ENCODE measurements at regions not wholly inside any gene's neighbourhood (a gene's known extent, or its start where the extent isn't known, plus 50 kb on each side); places are given as distances from the start of the nearest gene placed in this dataset.
A peak's percentile ranks its signal among the peaks of the same experiment; 100 is the strongest.
"Not testable (repeated sequence)": the region's sequence is repeated elsewhere in the genome, so short reads cannot be mapped to it uniquely, and the experiment has no call there.

DNA sequence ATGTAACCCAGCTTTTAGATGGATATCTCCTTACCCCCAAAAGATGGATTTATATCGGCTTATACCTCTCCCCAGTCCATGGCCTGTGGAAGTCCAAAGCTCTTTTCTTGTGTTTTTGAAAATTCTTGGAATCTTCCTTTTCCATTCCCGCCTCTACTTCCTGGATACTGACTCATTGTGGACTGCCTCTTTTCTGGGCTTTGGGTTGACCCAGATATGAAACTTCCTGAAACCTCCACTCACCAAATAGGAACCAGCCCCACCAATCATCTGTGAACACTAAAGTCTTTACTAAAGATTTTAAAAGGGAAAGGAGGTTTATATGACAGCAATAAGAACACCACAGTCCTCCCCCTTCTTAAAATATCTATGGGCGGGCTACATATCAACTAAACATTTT is 163.4 kb upstream of the SYN3 start:
- DNase-seq: no peak

DNA sequence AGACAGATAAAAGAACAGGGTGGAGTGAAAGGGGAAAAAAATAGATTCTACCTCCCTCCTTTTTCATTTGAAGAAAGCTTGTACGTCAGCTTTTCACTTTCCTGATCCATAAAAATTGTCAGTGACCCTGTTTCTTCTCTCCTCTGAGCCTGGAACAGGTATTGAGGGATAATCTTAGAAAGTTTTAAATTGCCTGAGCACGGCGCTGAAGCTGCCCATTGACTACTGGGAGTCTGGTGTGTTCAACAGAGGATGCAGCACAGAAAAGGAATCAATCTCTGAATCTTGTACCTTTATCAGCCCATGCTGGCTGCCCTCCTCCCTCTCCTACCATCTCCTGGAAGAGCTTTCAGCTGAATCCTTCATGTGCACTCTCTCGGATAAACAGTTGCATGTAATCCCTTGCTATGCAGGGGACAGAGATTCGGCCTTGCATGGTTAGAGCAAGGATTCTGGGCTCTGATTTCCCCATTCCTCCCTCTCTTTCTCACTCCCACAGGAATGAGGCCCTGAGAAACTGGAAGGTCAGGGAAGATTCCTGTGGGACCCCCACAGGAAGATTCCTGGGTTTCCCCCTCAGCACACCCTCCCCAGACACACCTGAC is 162.4 kb upstream of the SYN3 start:
- no peak for DNase-seq

DNA sequence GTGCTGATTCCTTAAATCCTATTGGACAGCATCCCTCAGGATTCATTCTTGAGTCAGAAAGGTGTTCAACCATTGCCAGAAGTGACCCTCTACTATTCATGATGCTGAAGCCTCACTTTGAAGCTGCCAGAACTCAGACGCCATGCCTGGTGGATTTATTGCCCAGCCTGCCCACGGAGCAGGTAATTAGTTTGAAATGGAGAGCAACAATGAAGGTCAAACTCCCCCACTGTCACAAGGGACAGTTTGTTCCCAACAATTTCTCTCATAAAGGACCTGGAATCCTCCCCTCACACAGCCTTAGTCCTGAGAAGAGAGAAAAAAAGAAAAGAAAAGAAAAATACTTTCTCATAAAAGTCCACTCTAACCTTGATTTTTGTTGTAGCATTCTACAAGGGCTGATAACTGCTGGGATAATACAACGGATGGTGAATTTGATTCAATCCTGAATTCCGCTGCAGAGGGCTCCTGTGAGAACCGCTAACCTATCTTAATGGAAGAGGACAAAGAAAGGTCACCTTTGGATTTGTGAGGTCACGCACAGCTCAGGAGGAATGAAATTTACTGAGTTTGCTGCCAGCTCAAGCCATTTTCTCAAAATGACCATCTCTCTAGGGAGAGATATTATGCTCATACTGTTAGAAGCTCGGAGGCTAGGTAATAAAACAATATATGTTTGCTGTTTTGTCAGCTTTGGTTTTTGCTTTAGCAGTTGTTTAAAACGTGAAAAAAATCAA is 161.6 kb upstream of the SYN3 start:
- DNase-seq: peak; percentile 79

DNA sequence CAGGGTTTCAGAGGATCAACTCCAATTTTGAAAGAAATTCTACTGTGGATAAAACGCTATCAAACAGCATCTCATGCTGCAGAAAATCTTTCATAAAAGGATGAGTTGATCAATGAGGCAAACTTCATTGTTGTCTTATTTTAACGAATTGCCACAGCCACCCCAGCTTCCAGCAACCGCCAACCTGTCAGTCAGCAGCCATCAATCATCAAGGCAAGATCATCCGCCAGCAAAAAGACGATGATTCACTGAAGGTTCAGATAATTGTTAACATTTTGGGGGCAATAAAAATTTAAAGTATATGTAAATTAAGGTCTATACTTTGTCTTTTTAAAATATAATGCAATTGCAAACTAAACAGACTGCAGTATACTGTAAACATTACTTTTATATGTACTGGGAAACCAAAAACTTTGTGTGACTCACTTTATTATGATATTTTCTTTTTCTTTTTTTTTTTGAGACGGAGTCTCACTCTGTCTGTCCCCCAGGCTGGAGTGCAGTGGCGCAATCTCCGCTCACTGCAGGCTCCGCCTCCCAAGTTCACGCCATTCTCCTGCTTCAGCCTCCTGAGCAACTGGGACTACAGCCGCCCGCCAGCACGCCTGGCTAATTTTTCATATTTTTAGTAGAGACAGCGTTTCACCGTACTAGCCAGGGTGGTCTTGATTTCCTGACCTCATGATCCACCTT is 155.3 kb upstream of the SYN3 start:
- DNase-seq: no peak

DNA sequence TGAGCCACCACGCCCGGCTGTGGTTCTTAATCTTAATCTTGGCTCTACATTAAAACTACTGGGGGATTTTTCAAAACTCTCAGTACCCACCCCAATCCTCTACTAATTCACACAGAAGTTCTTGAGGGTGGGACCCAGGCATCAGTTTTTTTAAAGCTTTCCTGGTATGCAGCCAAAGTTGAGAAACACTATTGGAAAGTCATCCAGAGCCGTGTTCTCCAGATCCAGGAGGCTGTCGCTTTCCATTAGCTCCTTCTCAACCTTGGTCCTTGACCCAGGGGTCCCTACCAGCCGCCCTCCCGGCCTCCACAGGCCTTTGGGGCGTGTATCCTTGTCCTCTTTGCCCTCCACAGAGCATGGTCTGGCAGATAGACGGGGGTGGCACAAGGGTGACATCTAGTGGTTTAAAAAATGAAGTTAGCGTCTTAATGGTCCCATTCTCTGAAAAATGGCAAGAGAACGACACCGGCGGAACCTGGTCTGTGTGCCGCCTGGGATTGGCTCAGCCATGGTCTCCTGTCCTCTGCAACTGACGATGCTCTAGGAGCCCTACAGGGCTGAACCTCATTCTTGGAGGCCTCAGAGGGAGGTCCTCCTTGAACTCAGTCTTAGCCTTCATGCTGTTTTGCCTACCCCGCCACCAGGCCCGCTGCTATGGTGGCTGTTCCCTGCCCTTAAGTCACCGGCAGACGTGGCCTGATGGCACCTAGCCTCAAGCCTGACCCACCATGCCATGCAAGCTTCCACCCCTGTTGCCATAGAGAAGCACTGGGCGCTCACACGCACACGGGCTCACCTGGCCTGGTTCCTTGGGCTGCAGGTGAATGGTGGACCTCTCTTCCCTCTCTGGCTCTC is 152.0 kb upstream of the SYN3 start:
- DNase-seq: peak; percentile 50

DNA sequence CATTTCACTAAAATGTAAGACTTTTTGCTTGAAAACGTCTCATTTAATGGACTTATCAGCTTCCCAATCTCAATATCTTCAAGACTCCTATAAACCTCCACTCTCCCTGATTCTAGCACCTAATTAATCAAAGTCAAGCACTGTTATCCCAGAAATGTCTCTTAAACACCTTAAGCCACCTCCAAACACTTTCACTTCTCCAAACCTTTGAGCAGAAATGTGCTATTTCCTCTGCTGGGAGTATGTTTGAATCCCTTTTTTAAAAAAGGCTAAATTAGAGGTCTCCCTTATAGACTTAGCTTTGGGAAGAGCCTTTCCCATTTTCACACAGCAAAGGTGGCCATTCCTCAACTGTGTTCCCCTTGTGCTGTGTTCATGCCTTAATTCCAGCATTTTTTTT is 146.2 kb upstream of the SYN3 start:
- DNase-seq: no peak

DNA sequence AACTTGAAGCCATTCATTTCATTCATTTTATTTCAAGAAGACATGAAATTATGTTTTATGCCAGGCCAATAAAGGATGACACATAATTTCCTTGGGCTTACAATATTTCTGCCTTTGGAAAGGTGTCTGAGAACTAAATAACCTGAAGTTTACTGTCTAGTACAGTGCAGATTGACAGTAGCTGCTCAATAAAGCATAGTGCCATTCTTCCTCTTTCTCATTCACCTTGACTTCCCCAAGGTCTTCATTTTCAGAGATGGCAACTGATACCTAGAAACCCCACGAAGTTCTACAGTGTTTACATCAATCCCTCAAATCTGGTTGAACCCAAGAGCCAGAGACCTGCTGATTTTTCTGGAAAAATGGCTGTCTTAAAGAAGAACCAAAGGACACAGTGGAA is 144.3 kb upstream of the SYN3 start:
- no peak for DNase-seq

DNA sequence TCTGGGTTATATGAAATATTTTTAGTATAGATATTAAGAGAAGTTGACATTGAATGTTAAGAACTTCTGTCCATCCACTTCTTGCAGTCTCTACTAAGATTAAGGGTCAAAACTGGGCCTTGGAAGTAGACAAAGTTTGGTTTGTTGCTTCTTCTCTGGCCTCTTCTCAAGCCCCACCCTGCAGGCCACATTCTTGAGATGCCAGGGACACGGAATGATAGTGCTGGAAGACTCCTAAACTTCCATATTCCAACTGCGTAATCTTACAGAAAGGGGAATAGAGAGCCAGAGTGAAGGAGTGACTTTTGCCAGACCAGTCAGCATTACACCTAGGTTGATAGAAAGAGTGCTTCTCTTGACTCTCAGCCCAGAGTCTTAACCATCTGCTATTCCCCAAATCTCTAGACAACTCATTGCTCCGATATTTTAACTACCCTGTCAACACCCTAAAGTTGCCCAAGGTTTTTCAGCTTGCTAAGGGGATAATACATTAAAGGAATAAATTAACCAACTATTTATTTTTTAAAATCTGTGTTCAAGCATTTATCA is 136.4 kb upstream of the SYN3 start:
- DNase-seq: no peak

DNA sequence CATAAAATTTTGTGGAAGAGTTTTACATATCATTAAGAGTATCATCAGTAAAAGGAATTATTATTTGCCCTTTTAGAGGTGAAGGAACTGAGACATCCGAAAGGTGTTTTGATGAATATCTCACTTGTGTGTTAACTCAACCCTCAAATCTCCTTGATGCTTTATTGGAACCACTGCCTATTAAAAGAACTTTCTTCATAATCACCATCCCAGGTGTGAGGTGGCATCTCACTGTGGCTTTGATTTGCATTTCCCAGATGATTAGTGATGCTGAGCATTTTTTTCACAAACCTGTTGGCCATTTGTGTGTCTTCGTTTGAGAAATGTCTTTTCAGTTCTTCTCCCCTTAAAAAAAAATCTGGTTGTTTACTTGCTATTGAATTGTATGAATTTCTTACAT is 134.0 kb upstream of the SYN3 start:
- no peak for DNase-seq

DNA sequence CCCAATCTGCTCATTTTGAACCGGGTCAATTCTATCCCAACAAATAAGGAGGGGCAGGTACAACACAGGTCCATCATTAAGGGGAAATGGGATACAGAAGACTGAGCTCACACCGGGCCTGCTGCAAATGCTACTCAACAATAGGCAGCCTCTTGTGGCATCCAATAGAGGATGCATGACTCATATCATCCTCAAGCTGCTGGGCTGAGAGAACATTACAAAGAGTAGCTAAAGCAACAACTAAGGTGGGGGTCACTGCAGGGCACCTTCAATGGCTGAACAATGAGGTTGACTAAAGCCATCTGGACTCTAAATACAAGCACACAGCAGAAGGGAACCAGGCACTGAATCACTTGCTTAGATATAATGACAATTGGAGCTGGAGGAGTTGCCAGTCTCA is 130.1 kb upstream of the SYN3 start:
- peak; percentile 17 for DNase-seq

DNA sequence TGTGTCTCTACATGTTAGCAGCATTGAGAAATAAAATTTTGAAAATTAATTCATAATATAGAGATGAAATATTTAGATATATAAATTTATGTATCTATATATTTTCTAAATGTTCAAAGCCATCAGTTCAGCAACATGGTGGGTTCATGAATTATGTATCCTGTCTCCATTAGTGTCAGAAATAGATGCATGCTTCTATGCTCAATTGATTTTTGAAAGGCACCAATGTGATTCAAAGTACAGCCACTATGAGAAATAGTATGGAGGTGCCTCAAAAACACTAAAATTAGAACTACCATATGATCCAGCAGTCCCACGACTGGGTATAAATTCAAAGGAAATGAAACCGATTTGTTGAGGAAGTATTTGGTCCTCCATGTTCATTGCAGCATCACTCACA is 128.6 kb upstream of the SYN3 start:
- no peak for DNase-seq

DNA sequence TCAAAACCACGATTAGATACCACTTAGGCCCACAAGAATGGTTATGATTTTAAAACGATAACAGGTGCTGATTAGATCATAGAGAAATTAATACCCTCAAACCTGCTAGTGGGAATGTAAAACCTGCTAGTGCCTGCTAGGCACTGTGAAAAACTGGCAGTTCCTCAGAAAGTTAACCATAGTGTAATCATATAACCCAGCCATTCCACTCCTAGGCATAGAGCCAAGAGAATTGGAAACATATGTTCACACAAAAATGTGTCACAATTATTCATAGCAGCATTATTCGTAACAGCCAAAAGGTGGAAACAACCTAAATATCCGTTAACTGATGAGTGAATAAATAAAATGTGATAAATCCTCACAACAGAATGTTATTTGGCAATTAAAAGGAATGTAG is 122.2 kb upstream of the SYN3 start:
- no peak for DNase-seq

DNA sequence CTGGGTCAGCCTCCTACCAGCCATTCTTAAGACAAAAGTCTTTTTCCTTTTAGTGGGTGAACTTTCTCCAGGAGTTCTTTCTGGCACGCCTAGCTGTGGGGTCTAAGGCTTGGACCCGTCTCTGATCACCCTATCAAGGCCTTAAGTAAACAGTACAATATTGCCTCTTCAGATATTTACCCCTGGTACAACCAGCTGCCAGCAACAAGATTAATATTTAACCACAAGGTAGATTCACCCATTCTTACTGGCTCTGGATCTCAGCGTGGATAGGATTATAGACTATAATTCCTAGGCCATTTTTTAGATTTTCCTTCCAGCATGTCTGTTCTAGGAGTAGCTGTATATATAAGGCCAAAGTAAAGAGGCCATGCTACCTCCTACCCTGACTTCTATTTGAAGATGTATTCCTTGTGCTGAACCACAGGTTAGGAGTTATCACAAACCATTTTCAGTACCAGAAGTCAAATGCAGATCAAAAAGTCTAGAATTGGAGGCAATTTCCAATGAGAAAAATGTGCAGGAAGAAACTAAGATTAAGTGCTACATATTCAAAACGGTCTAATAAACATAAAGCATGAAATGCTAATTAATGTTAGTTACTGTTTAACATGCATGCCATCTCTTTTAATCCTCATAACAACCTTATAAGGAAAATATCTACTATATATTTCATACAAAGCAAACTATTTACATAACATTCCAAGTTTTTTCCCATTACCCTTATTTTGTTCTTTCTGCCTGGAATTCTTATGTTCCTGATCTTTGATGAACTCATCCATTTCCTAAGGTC is 110.0 kb upstream of the SYN3 start:
- no peak for DNase-seq

DNA sequence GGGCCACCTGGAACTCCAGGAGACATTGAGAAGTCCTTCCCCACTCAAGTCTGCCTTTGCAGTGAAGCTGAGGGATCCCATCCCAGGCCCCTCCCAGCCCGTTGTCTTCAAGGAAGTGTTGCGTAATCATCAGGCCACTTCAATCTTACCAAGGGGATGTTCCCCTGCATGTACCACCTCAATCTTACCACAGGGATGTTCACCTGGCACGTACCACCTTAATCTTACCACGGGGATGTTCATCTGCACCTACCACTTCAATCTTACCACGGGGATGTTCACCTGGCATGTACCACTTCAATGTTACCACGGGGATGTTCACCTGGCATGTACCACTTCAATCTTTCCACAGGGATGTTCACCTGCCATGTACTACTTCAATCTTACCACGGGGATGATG is 108.0 kb upstream of the SYN3 start:
- no peak for DNase-seq

DNA sequence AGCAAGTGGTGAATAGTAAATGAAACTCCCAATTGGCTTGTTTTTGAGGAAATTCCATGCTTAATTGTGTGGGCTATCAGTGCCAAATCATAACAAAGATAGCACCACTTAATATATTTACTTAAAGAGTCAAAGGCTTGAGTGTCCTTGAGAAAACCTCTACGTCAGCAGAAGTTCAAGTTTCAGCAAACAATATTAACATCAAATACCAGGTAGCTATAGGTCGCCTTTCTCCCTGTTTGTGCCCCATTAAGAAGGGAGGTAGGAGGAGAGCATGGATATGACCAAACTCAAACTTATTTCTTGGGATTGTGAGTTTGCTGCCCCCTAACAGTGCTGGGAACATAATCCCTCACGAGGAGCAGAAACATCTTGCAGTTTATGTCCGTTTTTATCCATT is 105.6 kb upstream of the SYN3 start:
- no peak for DNase-seq

DNA sequence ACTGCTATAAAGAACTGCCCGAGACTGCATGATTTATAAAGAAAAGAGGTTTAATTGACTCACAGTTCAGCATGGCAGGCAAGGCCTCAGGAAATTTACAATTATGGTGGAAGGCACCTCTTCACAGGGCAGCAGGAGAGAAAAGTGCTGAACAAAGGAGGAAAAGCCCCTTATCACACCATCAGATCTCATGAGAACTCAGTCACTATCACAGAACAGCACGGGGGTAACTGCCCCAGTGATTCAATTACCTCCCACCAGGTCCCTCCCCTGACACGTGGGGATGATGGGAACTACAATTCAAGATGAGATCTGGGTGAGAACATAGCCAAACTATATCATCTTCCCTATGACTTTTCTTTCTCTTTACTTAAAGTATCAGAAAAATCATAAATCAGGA is 104.0 kb upstream of the SYN3 start:
- DNase-seq: no peak

DNA sequence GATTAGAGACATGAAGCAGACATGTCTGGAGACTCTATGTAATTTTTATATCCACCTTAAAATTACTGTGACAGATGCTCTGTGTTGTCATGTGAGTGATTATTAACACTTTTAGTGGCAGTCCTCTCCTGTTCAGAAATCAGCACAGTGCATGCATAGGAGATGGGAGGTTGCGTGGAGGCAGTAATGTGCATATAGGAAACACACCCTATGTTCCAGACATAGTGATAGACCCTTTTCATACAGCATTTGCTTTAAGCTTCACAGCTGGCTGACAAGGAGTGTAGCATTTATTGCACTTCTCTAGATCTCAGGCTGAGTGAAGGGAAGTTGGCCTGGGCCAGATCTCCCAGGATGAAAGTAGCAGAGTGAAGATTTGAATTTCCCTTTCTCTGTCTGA is 102.3 kb upstream of the SYN3 start:
- DNase-seq: no peak

DNA sequence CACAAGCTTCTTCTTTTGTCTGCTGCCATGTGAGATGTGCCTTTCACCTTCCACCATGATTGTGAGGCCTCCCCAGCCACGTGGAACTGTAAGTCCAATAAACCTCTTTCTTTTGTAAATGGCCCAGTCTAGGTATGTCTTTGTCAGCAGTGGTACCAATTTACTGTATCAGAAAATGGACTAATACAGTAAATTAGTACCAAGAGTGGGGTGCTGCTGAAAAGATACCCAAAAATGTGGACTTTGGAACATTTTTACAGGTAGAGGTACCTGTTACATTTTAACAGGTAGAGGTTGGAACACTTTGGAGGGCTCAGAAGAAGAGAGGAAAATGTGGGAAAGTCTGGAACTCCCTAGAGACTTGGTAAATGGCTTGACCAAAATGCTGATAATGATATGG is 96.8 kb upstream of the SYN3 start:
- DNase-seq: not testable (repeated sequence)

DNA sequence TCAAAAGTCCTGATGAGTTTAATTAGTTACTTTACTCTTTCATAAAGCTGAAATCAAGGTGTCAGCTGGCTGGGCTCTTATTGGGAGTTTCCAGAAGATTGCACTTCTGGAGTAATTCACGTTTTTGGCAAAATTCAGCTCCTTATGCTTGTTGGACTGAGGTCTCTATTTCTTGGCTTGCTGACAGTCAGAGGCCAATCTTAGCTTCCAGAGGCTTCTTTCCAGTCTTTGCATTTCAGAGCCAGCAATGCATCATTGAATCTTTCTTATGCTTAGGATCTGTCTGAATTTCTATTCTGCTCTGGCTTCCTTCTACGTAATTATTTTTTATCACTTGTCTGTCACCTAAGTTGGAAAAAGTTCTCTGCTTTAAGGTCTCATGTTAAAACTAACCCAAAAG is 91.4 kb upstream of the SYN3 start:
- no peak for DNase-seq

DNA sequence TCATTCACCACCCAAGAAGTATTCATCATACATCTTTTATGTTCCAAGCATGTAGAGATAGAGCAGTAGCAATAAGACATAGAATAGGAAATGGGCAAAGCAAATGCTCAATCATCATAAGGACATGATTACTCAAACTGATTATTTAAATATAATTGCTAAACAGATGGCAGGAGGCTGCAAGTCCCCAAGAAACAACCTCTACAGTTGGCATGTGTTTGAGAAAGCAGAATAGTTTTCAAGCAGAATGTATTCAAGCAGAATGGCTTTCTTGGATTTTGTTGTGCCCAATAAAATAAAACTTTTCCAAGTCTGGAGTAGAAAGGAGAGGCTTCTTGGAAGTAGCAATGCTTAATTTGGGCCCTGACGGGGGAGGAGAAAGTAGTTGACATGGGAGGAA is 86.5 kb upstream of the SYN3 start:
- DNase-seq: no peak

DNA sequence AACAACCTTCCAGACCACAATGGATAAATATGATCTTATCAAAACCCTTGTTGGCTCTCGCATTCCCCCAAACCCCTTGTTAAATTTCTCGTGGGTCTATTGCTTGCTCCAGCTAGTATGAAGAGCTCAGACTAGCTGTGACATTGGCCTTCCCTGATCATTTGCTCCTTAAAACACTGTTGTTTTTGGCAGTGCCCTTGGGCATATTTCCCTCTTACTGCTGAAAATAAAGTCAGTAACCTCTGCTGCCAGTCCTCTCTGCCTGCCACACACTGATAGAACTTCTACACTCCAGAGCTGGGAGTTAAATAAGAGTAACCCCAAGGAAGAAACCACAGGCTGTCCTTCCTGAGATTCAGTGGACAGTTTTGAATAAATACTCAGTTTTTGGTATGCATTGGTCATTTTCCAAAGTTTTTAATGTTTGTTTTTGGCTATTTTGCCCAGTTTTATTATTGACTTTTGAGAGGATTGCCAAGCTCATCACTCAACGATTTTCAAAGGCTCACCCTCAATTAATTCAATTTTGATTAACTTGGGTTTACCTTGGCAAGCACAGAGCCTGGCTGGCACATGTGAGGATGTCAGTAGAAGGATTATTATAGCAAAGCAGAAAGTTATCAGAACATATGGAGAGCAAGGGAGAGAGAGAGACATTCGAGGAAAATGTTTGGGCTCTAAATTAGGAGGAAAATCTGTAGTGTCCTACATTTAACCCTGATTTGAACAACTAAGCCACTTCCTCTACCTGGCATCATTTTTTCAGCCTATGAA is 84.3 kb upstream of the SYN3 start:
- no peak for DNase-seq

DNA sequence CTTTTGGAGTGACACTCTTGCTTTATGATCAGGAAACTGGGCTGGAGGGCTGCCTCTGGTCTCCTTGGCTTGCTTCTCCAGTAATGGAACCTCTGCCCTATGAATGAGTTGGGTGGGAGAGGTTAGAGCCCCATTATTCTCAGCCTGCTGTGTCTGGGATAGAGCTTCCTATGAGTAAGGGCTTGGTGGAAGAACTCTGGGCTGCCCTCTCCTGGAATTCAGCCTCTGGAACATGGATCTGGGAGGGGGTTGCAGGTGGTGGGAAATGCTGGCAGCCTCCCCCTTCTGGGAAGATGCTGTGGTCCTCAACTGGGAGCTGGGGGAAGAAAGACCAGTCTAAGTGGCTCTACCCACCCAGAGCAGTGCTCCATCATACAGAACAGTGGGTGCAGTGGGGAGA is 81.8 kb upstream of the SYN3 start:
- no peak for DNase-seq
